Left ventricle myocardium inferior (tissue), 1 donor: ENCODE measurements at regions not wholly inside any gene's neighbourhood (a gene's known extent, or its start where the extent isn't known, plus 50 kb on each side); places are given as distances from the start of the nearest gene placed in this dataset.

Experiments used
- DNase-seq: peaks from one replicate; pipeline ENCODE4 v3.0.0-alpha.2; 2020
- H3K27ac ChIP-seq: fragments of 200-600 bp; replicated peaks from 2 replicates; pipeline ENCODE4 v1.8.0; 2021
- H3K27me3 ChIP-seq: fragments of 200-600 bp; 2 replicates; pipeline ENCODE4 v1.8.0; 2021; ENCODE audit warnings: low read depth
- H3K36me3 ChIP-seq: fragments of 200-600 bp; 2 replicates; pipeline ENCODE4 v1.8.0; 2021
- H3K4me1 ChIP-seq: fragments of 200-600 bp; 2 replicates; pipeline ENCODE4 v1.8.0; 2021
- H3K4me3 ChIP-seq: fragments of 200-600 bp; 2 replicates; pipeline ENCODE4 v1.8.0; 2021; ENCODE audit warnings: mild to moderate bottlenecking, moderate library complexity
- H3K9me3 ChIP-seq: fragments of 200-600 bp; replicated peaks from 2 replicates; pipeline ENCODE4 v1.8.0; 2021
- CTCF ChIP-seq: fragments of 200-600 bp; IDR thresholded peaks from 2 replicates; pipeline ENCODE4 v1.8.0; 2021; ENCODE audit warnings: antibody characterized with exemption, mild to moderate bottlenecking, borderline replicate concordance
- intact Hi-C: fragments of 100-400 bp; cut with micrococcal nuclease; formaldehyde crosslinking; loops from one replicate; pipeline ENCODE4 v1.11.0; 2022
- donor health status: DM: no; HTN: yes; CAD: no; lungs with severe emphysema.

- Histone ChIP-seq H3K27ac (no peak overlapping the region), H3K27me3 (no peaks in the 10 kb centered on the region), H3K4me1 (no peaks in the 10 kb centered on the region), H3K4me3 (no peak overlapping the region), H3K36me3 (no peaks in the 10 kb centered on the region), H3K9me3 (peaks cover 21% of the 10 kb centered on the region)
- no peak for DNase-seq
- TF ChIP-seq CTCF: no peak
- intact Hi-C loops: no loop called here
These were observed 560.1 kb downstream of the DIAPH3 start for GRCh38 chr13:59603646-59604045.

DNA sequence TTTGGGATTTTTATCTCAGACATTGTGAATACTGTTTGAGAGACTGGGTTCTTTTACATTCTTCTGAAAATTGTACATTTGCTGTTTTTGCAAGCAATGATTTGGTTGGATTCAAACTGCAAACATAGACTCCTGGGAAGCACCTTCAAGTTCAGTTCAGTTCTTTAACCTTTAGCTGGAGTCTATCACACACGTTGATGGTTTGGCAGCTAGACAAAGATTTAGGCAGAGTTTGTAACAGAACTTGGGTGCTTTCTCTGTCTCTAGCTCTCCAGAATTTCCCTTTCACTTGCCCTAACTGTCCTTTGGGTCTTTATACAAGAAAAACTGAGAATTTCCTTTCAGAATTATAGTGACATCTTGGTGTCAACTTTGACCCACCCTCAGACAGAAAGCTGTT is 556.6 kb downstream of the DIAPH3 start:
- no peak for TF ChIP-seq CTCF
- intact Hi-C loops: no loop called here

GRCh38 chr13:59607780-59608233 is 555.9 kb downstream of the DIAPH3 start:
- no peak overlapping the region for H3K4me3 ChIP-seq
- H3K4me1 ChIP-seq: no peaks in the 10 kb centered on the region
- no peak overlapping the region for H3K27ac ChIP-seq
- DNase-seq: no peak
- TF ChIP-seq CTCF: no peak
- intact Hi-C loops: no loop called here
- no peaks in the 10 kb centered on the region for H3K27me3 ChIP-seq
- no peaks in the 10 kb centered on the region for H3K36me3 ChIP-seq
- no peaks in the 10 kb centered on the region for H3K9me3 ChIP-seq

More for the DNA sequence above, 556.6 kb downstream of the DIAPH3 start:
- Histone ChIP-seq H3K9me3 (no peaks in the 10 kb centered on the region), H3K4me1 (no peaks in the 10 kb centered on the region), H3K36me3 (no peaks in the 10 kb centered on the region), H3K27me3 (no peaks in the 10 kb centered on the region), H3K4me3 (no peak overlapping the region), H3K27ac (no peak overlapping the region)
- no peak for DNase-seq

DNA sequence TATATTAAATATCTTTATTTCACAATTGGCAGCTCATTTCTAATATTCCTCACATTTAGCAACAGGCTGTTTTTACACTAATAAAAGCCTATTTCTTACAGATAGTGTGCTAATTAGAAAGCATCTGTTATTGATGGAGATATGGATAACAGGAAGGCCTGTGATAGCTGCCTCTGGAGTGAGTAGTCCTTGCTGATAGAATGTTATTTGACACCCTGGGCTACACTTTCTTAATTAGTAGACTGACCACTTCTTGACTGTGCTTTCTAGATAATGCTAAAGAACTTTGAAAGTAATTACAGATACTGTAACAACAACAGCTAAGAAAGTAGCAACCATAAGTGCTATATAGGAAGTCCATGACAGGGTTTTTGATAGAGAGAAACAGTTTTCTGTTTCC is 554.3 kb downstream of the DIAPH3 start:
- Histone ChIP-seq H3K27ac (no peak overlapping the region), H3K4me1 (no peaks in the 10 kb centered on the region), H3K27me3 (no peaks in the 10 kb centered on the region), H3K4me3 (no peak overlapping the region), H3K36me3 (no peaks in the 10 kb centered on the region), H3K9me3 (no peaks in the 10 kb centered on the region)
- DNase-seq: no peak
- intact Hi-C loops: no loop called here
- no peak for TF ChIP-seq CTCF
